ENCODE measurements at regions not wholly inside any gene's neighbourhood (a gene's known extent, or its start where the extent isn't known, plus 50 kb on each side); places are given as distances from the start of the nearest gene placed in this dataset.

- no peaks in the 10 kb centered on the region for H3K9me3 ChIP-seq (ENCODE audit: control insufficient read depth, low read depth, low read length)
- no peak overlapping the region for H3K4me3 ChIP-seq (ENCODE audit: control insufficient read depth in 2 of 3, extremely low read depth in 1 of 3, insufficient read depth in 2 of 3, low read depth in 1 of 3, low read length in 3 of 3)
- no peaks in the 10 kb centered on the region for H3K27me3 ChIP-seq (ENCODE audit: control insufficient read depth, extremely low read depth, insufficient read depth, low read length)
- H3K9me1 ChIP-seq (ENCODE audit: control insufficient read depth, extremely low read depth, insufficient read depth, low read length) = no peaks in the 10 kb centered on the region
- peak overlapping the region; percentile 29 for H2AFZ ChIP-seq (ENCODE audit: control insufficient read depth, low read length)
- DNase-seq (ENCODE audit: low read depth, low spot score) (no peak), FAIRE-seq (no peak)
- H3K4me1 ChIP-seq (ENCODE audit: control insufficient read depth, extremely low read depth, insufficient read depth, low read length) = peaks cover 12% of the 10 kb centered on the region
- no peak overlapping the region for H3K9ac ChIP-seq (ENCODE audit: control insufficient read depth, extremely low read depth, insufficient read depth, low read length)
- dilution Hi-C loops (cut with MboI; ENCODE audit: extremely low pct_ligation_motif_present, low sequenced_read_pairs) = no loop called here
- no peaks in the 10 kb centered on the region for H4K20me1 ChIP-seq (ENCODE audit: control insufficient read depth, extremely low read depth, insufficient read depth, low read length)
- no peak overlapping the region for H3K4me2 ChIP-seq (ENCODE audit: control insufficient read depth, extremely low read depth, insufficient read depth, low read depth, low read length)
- no peak for TF ChIP-seq EZH2 (IDR thresholded peaks at IDR 0.05; ENCODE audit: low read length)
- no peak for TF ChIP-seq CTCF (optimal IDR thresholded peaks at IDR 0.05 in 1 of 3, IDR thresholded peaks at IDR 0.05 in 1 of 3, conservative IDR thresholded peaks at IDR 0.05 in 1 of 3; ENCODE audit: extremely low read depth in 1 of 3, insufficient read depth in 2 of 3, low read length in 3 of 3)
- H3K79me2 ChIP-seq (ENCODE audit: control insufficient read depth, insufficient read depth, low read length) = no peaks in the 10 kb centered on the region
- no peak overlapping the region for H3K27ac ChIP-seq (ENCODE audit: control insufficient read depth, insufficient read depth, low read length)
- H3K36me3 ChIP-seq (ENCODE audit: control insufficient read depth in 2 of 2, extremely low read depth in 1 of 2, insufficient read depth in 2 of 2, low read length in 2 of 2) = no peaks in the 10 kb centered on the region
These were observed 502.1 kb upstream of the PAPPA start for GRCh38 chr9:115651461-115651860.

- H2AFZ ChIP-seq (ENCODE audit: control insufficient read depth, low read length) = no peak overlapping the region
- no peaks in the 10 kb centered on the region for H3K36me3 ChIP-seq (ENCODE audit: control insufficient read depth in 2 of 2, extremely low read depth in 1 of 2, insufficient read depth in 2 of 2, low read length in 2 of 2)
- no peak for TF ChIP-seq CTCF (optimal IDR thresholded peaks at IDR 0.05 in 1 of 3, IDR thresholded peaks at IDR 0.05 in 1 of 3, conservative IDR thresholded peaks at IDR 0.05 in 1 of 3; ENCODE audit: extremely low read depth in 1 of 3, insufficient read depth in 2 of 3, low read length in 3 of 3)
- TF ChIP-seq EZH2 (IDR thresholded peaks at IDR 0.05; ENCODE audit: low read length) = no peak
- H3K27me3 ChIP-seq (ENCODE audit: control insufficient read depth, extremely low read depth, insufficient read depth, low read length) = no peaks in the 10 kb centered on the region
- H3K79me2 ChIP-seq (ENCODE audit: control insufficient read depth, insufficient read depth, low read length) = no peaks in the 10 kb centered on the region
- no peak overlapping the region for H3K4me2 ChIP-seq (ENCODE audit: control insufficient read depth, extremely low read depth, insufficient read depth, low read depth, low read length)
- no peaks in the 10 kb centered on the region for H3K9me3 ChIP-seq (ENCODE audit: control insufficient read depth, low read depth, low read length)
- no peaks in the 10 kb centered on the region for H3K9me1 ChIP-seq (ENCODE audit: control insufficient read depth, extremely low read depth, insufficient read depth, low read length)
- dilution Hi-C loops (cut with MboI; ENCODE audit: extremely low pct_ligation_motif_present, low sequenced_read_pairs) = no loop called here
- no peak overlapping the region for H3K4me3 ChIP-seq (ENCODE audit: control insufficient read depth in 2 of 3, extremely low read depth in 1 of 3, insufficient read depth in 2 of 3, low read depth in 1 of 3, low read length in 3 of 3)
- no peaks in the 10 kb centered on the region for H4K20me1 ChIP-seq (ENCODE audit: control insufficient read depth, extremely low read depth, insufficient read depth, low read length)
- FAIRE-seq (no peak), DNase-seq (ENCODE audit: low read depth, low spot score) (no peak)
- H3K9ac ChIP-seq (ENCODE audit: control insufficient read depth, extremely low read depth, insufficient read depth, low read length) = no peak overlapping the region
- H3K27ac ChIP-seq (ENCODE audit: control insufficient read depth, insufficient read depth, low read length) = no peak overlapping the region
- peaks cover 12% of the 10 kb centered on the region for H3K4me1 ChIP-seq (ENCODE audit: control insufficient read depth, extremely low read depth, insufficient read depth, low read length)
These were observed 500.4 kb upstream of the PAPPA start for GRCh38 chr9:115653171-115653606.
